NB4 (cell line): ENCODE measurements at regions not wholly inside any gene's neighbourhood (a gene's known extent, or its start where the extent isn't known, plus 50 kb on each side); places are given as distances from the start of the nearest gene placed in this dataset.

Source experiments
- CTCF ChIP-seq: IDR thresholded peaks from one replicate; pipeline ENCODE4 v1.5.1; 2012; ENCODE audit warnings: low read depth, low read length
- MAX ChIP-seq: IDR thresholded peaks from 2 replicates; pipeline ENCODE4 v1.6.1; 2011; ENCODE audit warnings: low read depth, low read length
- MYC ChIP-seq: IDR thresholded peaks from 2 replicates; pipeline ENCODE4 v1.6.1; 2011; ENCODE audit warnings: low read depth, low read length
- POLR2A ChIP-seq: IDR thresholded peaks from 2 replicates; pipeline ENCODE4 v1.6.1; 2011; ENCODE audit warnings: mild to moderate bottlenecking; ENCODE audit not compliant: insufficient read length; ENCODE audit errors: extremely low read depth

- no peak for TF ChIP-seq POLR2A
- no peak for TF ChIP-seq CTCF
- TF ChIP-seq MAX = no peak
- no peak for TF ChIP-seq MYC
Measured at GRCh38 chr2:41101281-41101680, 649.4 kb upstream of the SLC8A1 start.
